Activated naive CD8-positive, alpha-beta T cell treated with anti-CD3 and anti-CD28 coated beads, Interleukin-2, amount 50 U/mL, for 24 hours (primary cell): ENCODE measurements at regions not wholly inside any gene's neighbourhood (a gene's known extent, or its start where the extent isn't known, plus 50 kb on each side); places are given as distances from the start of the nearest gene placed in this dataset.
"Not testable (repeated sequence)": the region's sequence is repeated elsewhere in the genome, so short reads cannot be mapped to it uniquely, and the experiment has no call there.

Source experiments
- ATAC-seq: fragments of 150-1000 bp; cut with Tn5 transposase; one replicate; pipeline ENCODE4 v1.10.0; 2021
- DNase-seq: peaks from one replicate; pipeline ENCODE4 v3.0.0; 2021
- H3K27ac Mint-ChIP-seq: one replicate; pipeline ENCODE4 v1.8.0; 2021; ENCODE audit warnings: mild to moderate bottlenecking, mixed read lengths
- H3K27me3 Mint-ChIP-seq: one replicate; pipeline ENCODE4 v1.8.0; 2021; ENCODE audit warnings: mixed read lengths
- H3K36me3 Mint-ChIP-seq: one replicate; pipeline ENCODE4 v1.8.0; 2021; ENCODE audit warnings: low read depth, mixed read lengths
- H3K4me1 Mint-ChIP-seq: one replicate; pipeline ENCODE4 v1.8.0; 2021; ENCODE audit warnings: mixed read lengths
- H3K4me3 Mint-ChIP-seq: one replicate; pipeline ENCODE4 v1.8.0; 2021; ENCODE audit warnings: mild to moderate bottlenecking, moderate library complexity, mixed read lengths
- H3K9me3 Mint-ChIP-seq: one replicate; pipeline ENCODE4 v1.8.0; 2021; ENCODE audit warnings: mixed read lengths

DNA sequence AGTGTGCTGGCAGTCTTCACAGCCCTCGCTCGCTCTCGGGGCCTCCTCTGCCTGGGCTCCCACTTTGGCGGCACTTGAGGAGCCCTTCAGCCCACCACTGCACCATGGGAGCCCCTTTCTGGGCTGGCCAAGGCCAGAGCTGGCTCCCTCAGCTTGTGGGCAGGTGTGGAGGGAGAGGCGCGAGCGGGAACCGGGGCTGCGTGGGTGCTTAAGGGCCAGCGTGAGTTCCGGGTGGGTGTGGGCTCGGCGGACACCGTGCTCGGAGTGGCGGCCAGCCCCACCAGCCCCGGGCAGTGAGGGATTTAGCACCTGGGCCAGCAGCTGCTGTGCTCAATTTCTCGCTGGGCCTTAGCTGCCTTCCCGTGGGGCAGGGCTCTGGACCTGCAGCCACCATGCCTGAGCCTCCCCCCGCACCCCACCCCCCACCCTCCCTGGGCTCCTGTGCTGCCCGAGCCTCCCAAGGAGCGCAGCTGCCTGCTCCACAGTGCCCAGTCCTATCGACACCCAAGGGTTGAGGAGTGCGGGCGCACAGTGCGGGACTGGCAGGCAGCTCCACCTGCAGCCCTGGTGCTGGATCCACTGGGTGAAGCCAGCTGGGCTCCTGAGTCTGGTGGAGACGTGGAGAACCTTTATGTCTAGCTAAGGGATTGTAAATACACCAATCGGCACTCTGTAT, 684.4 kb upstream of the GOLIM4 start:
- not testable (repeated sequence) for H3K27me3 Mint-ChIP-seq, H3K27ac Mint-ChIP-seq, ATAC-seq, H3K4me3 Mint-ChIP-seq, H3K4me1 Mint-ChIP-seq, H3K9me3 Mint-ChIP-seq, DNase-seq, H3K36me3 Mint-ChIP-seq

- Mint-ChIP-seq H3K27me3 (no peaks in the 10 kb centered on the region), H3K27ac (no peak overlapping the region), H3K36me3 (no peaks in the 10 kb centered on the region), H3K9me3 (peaks cover 6% of the 10 kb centered on the region), H3K4me1 (no peaks in the 10 kb centered on the region), H3K4me3 (no peak overlapping the region)
- DNase-seq (no peak), ATAC-seq (no peak)
These were observed 658.0 kb upstream of the GOLIM4 start for GRCh38 chr3:168753724-168754123.

GRCh38 chr3:168752339-168752738, 656.6 kb upstream of the GOLIM4 start:
- Mint-ChIP-seq H3K9me3 (no peaks in the 10 kb centered on the region), H3K4me3 (no peak overlapping the region), H3K4me1 (no peaks in the 10 kb centered on the region), H3K27me3 (no peaks in the 10 kb centered on the region), H3K27ac (no peak overlapping the region), H3K36me3 (no peaks in the 10 kb centered on the region)
- ATAC-seq: no peak
- no peak for DNase-seq

- DNase-seq (no peak), ATAC-seq (no peak)
- Mint-ChIP-seq H3K27me3 (no peaks in the 10 kb centered on the region), H3K36me3 (no peaks in the 10 kb centered on the region), H3K27ac (no peak overlapping the region), H3K9me3 (peaks cover 11% of the 10 kb centered on the region), H3K4me1 (no peaks in the 10 kb centered on the region), H3K4me3 (no peak overlapping the region)
These were observed 652.0 kb upstream of the GOLIM4 start for GRCh38 chr3:168747697-168748096.

- Mint-ChIP-seq H3K27me3 (no peaks in the 10 kb centered on the region), H3K36me3 (no peaks in the 10 kb centered on the region), H3K4me3 (no peak overlapping the region)
These were observed 643.0 kb upstream of the GOLIM4 start for GRCh38 chr3:168738527-168739325.

GRCh38 chr3:168736202-168736601, 640.5 kb upstream of the GOLIM4 start:
- Mint-ChIP-seq H3K4me1 (no peaks in the 10 kb centered on the region), H3K27ac (no peak overlapping the region), H3K4me3 (no peak overlapping the region), H3K27me3 (no peaks in the 10 kb centered on the region), H3K9me3 (peaks cover 9% of the 10 kb centered on the region), H3K36me3 (no peaks in the 10 kb centered on the region)
- DNase-seq: no peak
- ATAC-seq: no peak

More at GRCh38 chr3:168738527-168739325, 643.0 kb upstream of the GOLIM4 start:
- Mint-ChIP-seq H3K9me3 (peaks cover 9% of the 10 kb centered on the region), H3K27ac (no peak overlapping the region), H3K4me1 (no peaks in the 10 kb centered on the region)
- ATAC-seq (no peak), DNase-seq (no peak)

DNA sequence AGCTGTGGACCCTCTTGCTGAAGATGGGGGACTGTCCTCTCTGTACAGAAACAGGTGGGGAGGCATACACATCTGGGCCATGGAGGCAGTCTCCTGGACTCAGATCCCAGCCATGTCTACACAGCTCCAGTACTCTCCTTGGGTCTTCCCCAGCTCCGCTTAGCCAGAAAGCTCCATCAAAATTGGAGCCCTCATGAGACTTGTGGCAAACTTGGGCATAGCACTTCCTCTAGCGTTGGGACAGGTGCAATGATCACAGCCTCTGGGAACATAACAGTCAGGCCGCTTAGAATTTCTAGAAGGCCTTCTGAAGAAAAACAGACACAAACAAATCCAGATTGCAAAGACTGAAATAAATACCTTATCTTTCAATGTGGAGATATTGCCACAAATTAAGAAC, 634.3 kb upstream of the GOLIM4 start:
- Mint-ChIP-seq H3K4me1 (no peaks in the 10 kb centered on the region), H3K27ac (no peak overlapping the region), H3K27me3 (no peaks in the 10 kb centered on the region), H3K36me3 (no peaks in the 10 kb centered on the region), H3K4me3 (no peak overlapping the region), H3K9me3 (peaks cover 9% of the 10 kb centered on the region)
- no peak for ATAC-seq
- no peak for DNase-seq

DNA sequence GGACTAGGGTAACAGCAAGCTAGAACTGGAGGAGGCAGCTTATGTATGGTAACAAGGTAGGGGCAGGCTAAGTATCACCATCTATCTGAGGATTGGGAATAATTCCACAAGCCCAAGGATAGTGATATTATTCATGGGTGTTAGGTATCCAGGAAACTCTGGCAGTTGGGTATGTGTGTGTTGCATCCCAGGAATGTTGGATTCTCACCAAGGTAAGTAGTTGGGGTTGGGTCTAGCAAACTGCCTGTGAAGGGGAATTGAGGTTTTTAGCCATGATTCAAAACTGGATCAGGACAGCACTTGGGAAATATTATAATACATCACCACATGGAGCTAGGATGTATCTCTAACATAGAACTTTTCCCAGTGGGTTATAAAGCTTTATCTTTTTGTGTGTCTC, 626.4 kb upstream of the GOLIM4 start:
- no peak for DNase-seq
- no peak overlapping the region for H3K27ac Mint-ChIP-seq
- H3K27me3 Mint-ChIP-seq: no peaks in the 10 kb centered on the region
- H3K4me1 Mint-ChIP-seq: no peaks in the 10 kb centered on the region
- no peak overlapping the region for H3K4me3 Mint-ChIP-seq
- no peak for ATAC-seq
- peaks cover 13% of the 10 kb centered on the region for H3K9me3 Mint-ChIP-seq
- H3K36me3 Mint-ChIP-seq: no peaks in the 10 kb centered on the region

GRCh38 chr3:168714609-168715240, 619.0 kb upstream of the GOLIM4 start:
- ATAC-seq: no peak
- Mint-ChIP-seq H3K36me3 (no peaks in the 10 kb centered on the region), H3K27me3 (no peaks in the 10 kb centered on the region), H3K9me3 (peaks cover 5% of the 10 kb centered on the region), H3K27ac (no peak overlapping the region), H3K4me3 (no peak overlapping the region), H3K4me1 (no peaks in the 10 kb centered on the region)
- no peak for DNase-seq

DNA sequence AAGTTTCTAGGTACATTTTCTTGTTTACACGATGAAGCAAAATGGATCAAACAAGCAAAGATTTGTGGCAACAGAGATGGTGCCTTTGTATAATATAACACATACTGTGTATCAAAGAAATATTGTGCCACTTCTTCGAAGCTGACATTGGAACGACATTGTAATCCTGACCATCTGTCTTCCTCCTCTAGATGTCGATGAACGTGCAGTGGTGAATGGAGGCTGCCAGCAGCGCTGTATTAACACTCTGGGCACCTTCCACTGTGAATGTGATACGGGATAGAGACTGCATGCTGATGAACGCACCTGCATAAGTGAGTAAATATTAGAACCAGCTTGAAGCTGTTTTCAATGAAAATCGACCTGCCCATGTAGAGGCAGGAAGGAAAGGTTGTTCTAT, 613.3 kb upstream of the GOLIM4 start:
- no peaks in the 10 kb centered on the region for H3K27me3 Mint-ChIP-seq
- no peak overlapping the region for H3K27ac Mint-ChIP-seq
- DNase-seq: no peak
- H3K9me3 Mint-ChIP-seq: peaks cover 5% of the 10 kb centered on the region
- no peak for ATAC-seq
- H3K36me3 Mint-ChIP-seq: no peaks in the 10 kb centered on the region
- no peaks in the 10 kb centered on the region for H3K4me1 Mint-ChIP-seq
- no peak overlapping the region for H3K4me3 Mint-ChIP-seq

DNA sequence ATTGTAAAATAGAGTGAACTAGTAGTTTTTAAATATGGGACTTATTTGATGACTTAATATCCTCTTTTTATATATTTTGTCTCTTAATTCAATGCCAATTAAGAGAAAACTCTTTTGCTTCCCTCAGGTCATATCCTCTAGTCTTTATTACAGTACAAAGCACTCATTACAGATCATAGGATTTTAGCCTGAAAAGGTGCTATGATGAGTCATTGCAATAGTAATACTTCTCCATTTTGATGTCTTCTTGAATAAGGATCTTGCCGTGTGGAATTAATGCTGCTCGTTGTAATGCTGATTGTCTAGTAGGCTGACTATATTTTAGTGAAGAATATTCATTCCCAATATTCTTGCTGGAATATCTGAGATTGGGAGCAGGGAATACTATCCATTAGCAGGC, 612.2 kb upstream of the GOLIM4 start:
- Mint-ChIP-seq H3K27ac (no peak overlapping the region), H3K4me1 (no peaks in the 10 kb centered on the region), H3K9me3 (peaks cover 5% of the 10 kb centered on the region), H3K4me3 (no peak overlapping the region), H3K36me3 (no peaks in the 10 kb centered on the region), H3K27me3 (no peaks in the 10 kb centered on the region)
- no peak for DNase-seq
- no peak for ATAC-seq

- no peaks in the 10 kb centered on the region for H3K36me3 Mint-ChIP-seq
- no peak overlapping the region for H3K4me3 Mint-ChIP-seq
- DNase-seq (no peak), ATAC-seq (no peak)
- H3K9me3 Mint-ChIP-seq: no peaks in the 10 kb centered on the region
- H3K4me1 Mint-ChIP-seq: no peaks in the 10 kb centered on the region
- H3K27me3 Mint-ChIP-seq: no peaks in the 10 kb centered on the region
- H3K27ac Mint-ChIP-seq: no peak overlapping the region
These were observed 609.7 kb upstream of the GOLIM4 start for GRCh38 chr3:168705412-168705811.

DNA sequence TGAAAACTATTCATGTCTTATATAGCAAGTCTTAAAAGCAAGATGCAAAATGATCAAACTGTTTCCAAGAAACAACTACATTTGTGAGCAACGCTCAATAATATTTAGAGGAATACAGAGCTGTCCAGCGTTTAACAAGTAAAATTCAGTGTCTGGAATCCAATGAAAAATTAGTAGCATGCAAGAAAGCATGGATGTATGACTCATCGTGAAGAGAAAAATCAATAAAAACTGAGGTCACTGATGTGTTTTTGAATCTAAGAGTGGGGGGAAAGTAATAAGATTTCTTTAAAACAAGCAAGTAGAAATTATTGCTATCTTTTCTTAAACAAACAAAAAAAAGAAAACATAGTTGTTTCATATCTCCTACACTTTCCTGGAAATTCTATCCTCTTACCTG, 600.3 kb upstream of the GOLIM4 start:
- H3K9me3 Mint-ChIP-seq: no peaks in the 10 kb centered on the region
- no peak overlapping the region for H3K4me3 Mint-ChIP-seq
- no peaks in the 10 kb centered on the region for H3K27me3 Mint-ChIP-seq
- no peak for ATAC-seq
- H3K4me1 Mint-ChIP-seq: no peaks in the 10 kb centered on the region
- H3K36me3 Mint-ChIP-seq: no peaks in the 10 kb centered on the region
- no peak overlapping the region for H3K27ac Mint-ChIP-seq
- DNase-seq: no peak

DNA sequence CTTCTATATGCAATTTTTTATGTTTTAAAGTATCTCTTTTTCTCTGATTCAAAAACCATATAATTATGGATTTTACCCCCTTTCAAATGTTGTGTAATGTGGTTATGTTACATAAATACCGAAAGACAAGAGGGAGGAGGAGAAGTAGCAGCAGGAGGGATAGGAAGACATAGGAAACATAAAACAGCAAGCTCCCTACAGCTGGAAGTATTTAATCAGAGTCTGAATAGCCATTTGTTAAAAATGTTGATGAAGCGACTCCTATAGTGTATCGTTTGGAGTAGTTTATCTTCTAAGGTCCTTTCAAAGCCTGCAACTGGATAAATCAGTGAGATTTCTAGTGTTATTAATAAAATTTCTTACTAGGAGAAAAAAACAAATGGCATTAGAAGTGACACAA, 598.1 kb upstream of the GOLIM4 start:
- H3K4me3 Mint-ChIP-seq: no peak overlapping the region
- no peak for DNase-seq
- ATAC-seq: no peak
- no peak overlapping the region for H3K27ac Mint-ChIP-seq
- no peaks in the 10 kb centered on the region for H3K27me3 Mint-ChIP-seq
- H3K36me3 Mint-ChIP-seq: no peaks in the 10 kb centered on the region
- H3K4me1 Mint-ChIP-seq: no peaks in the 10 kb centered on the region
- H3K9me3 Mint-ChIP-seq: no peaks in the 10 kb centered on the region

- Mint-ChIP-seq H3K36me3 (no peaks in the 10 kb centered on the region), H3K27ac (no peak overlapping the region)
- ATAC-seq: no peak
These were observed 592.5 kb upstream of the GOLIM4 start for GRCh38 chr3:168688267-168688666.

More at GRCh38 chr3:168688267-168688666, 592.5 kb upstream of the GOLIM4 start:
- DNase-seq: no peak
- Mint-ChIP-seq H3K4me1 (no peaks in the 10 kb centered on the region), H3K27me3 (no peaks in the 10 kb centered on the region), H3K9me3 (no peaks in the 10 kb centered on the region), H3K4me3 (no peak overlapping the region)
